Gastroesophageal sphincter (tissue), 4 donors: ENCODE measurements at regions not wholly inside any gene's neighbourhood (a gene's known extent, or its start where the extent isn't known, plus 50 kb on each side); places are given as distances from the start of the nearest gene placed in this dataset.

Experiments
- ATAC-seq: fragments of 150-250 bp; one replicate; pipeline ENCODE4 v1.9.1; 2016; ENCODE audit warnings: mild to moderate bottlenecking, moderate library complexity
- H3K27ac ChIP-seq, 4 donors: fragments of 200-600 bp; sonication (generic) in 3 of 4; 1 replicate in 3 of 4; 2 replicates in 1 of 4; pipeline ENCODE4 v1.5.1; 2016 to 2019
- H3K27me3 ChIP-seq: fragments of 200-600 bp; sonication (generic); one replicate; pipeline ENCODE4 v1.5.1; 2019
- H3K36me3 ChIP-seq, 2 donors: fragments of 200-600 bp; sonication (generic); one replicate each; pipeline ENCODE4 v1.5.1; 2019; ENCODE audit warnings: control low read depth in 1 of 2
- H3K4me1 ChIP-seq, 3 donors: fragments of 200-600 bp; sonication (generic); 1 replicate in 2 of 3; 2 replicates in 1 of 3; pipeline ENCODE4 v1.5.1; 2016 to 2019; ENCODE audit warnings: control low read depth in 2 of 3
- H3K4me3 ChIP-seq, 2 donors: fragments of 200-600 bp; sonication (generic); one replicate each; pipeline ENCODE4 v1.5.1; 2019; ENCODE audit warnings: mild to moderate bottlenecking in 1 of 2, moderate library complexity in 1 of 2
- H3K9me3 ChIP-seq, 3 donors: fragments of 200-600 bp; sonication (generic); one replicate each; pipeline ENCODE4 v1.5.1; 2017 to 2019; ENCODE audit warnings: control low read depth in 2 of 3
- CTCF ChIP-seq, 4 experiments: fragments of 200-600 bp in 2 of 4; fragments of 450-650 bp in 2 of 4; sonication (generic) in 1 of 4; IDR thresholded peaks; one replicate each; pipeline ENCODE4 v1.5.1; 2017 to 2019; ENCODE audit warnings: antibody characterized with exemption in 4 of 4, mild to moderate bottlenecking in 2 of 4, moderate library complexity in 2 of 4
- EP300 ChIP-seq: sonication (generic); formaldehyde crosslinking; IDR thresholded peaks from one replicate; pipeline ENCODE4 v1.6.1; 2017; ENCODE audit warnings: antibody characterized with exemption, mild to moderate bottlenecking
- POLR2A ChIP-seq, 2 donors: fragments of 450-650 bp; IDR thresholded peaks; one replicate each; pipeline ENCODE4 v1.6.1; 2017; ENCODE audit warnings: antibody characterized with exemption in 2 of 2, mild to moderate bottlenecking in 2 of 2, moderate library complexity in 1 of 2
- POLR2AphosphoS5 ChIP-seq: sonication (generic); formaldehyde crosslinking; IDR thresholded peaks from one replicate; pipeline ENCODE4 v1.6.1; 2017; ENCODE audit warnings: antibody characterized with exemption
- WGBS, 2 donors: methylation state at CpG; one replicate each; pipeline ENCODE4 v1.1.5; 2018; ENCODE audit warnings: low coverage in 1 of 2; 5-methylcytosine and 5-hydroxymethylcytosine counted together

- WGBS, 2 donors: 54 to 65% methylated on average over 4 to 6 of the region's 6 CpGs
- no peaks in the 10 kb centered on the region for H3K4me1 ChIP-seq
- TF ChIP-seq EP300 (no peak), POLR2A (IDR thresholded peaks at IDR 0.05) (no peak), POLR2AphosphoS5 (no peak), CTCF (IDR thresholded peaks at IDR 0.05) (no peak)
- H3K27me3 ChIP-seq: no peaks in the 10 kb centered on the region
- no peaks in the 10 kb centered on the region for H3K9me3 ChIP-seq
- no peak overlapping the region for H3K27ac ChIP-seq
- no peaks in the 10 kb centered on the region for H3K36me3 ChIP-seq
- no peak overlapping the region for H3K4me3 ChIP-seq
- ATAC-seq: no peak
These were observed 166.1 kb downstream of the PAWR start for GRCh38 chr12:79524507-79525148.

- Histone ChIP-seq H3K36me3 (no peaks in the 10 kb centered on the region), H3K27ac (no peak overlapping the region), H3K4me3 (no peak overlapping the region), H3K27me3 (no peaks in the 10 kb centered on the region), H3K4me1 (no peaks in the 10 kb centered on the region), H3K9me3 (no peaks in the 10 kb centered on the region)
- TF ChIP-seq POLR2AphosphoS5 (no peak), EP300 (no peak), CTCF (IDR thresholded peaks at IDR 0.05) (no peak)
- WGBS, 2 donors: 80 to 87% methylated on average over 2 of the region's 2 CpGs
- no peak for ATAC-seq
These were observed 167.8 kb downstream of the PAWR start for GRCh38 chr12:79522989-79523386.

- Histone ChIP-seq H3K4me3 (no peak overlapping the region), H3K27ac (no peak overlapping the region), H3K9me3 (no peaks in the 10 kb centered on the region), H3K36me3 (no peaks in the 10 kb centered on the region), H3K4me1 (no peaks in the 10 kb centered on the region), H3K27me3 (no peaks in the 10 kb centered on the region)
- TF ChIP-seq CTCF (IDR thresholded peaks at IDR 0.05) (no peak), POLR2A (IDR thresholded peaks at IDR 0.05) (no peak), EP300 (no peak), POLR2AphosphoS5 (no peak)
- 66 to 69% methylated on average over 9 to 11 of the region's 11 CpGs for WGBS, 2 donors
- ATAC-seq: peak; percentile 16
These were observed 168.3 kb downstream of the PAWR start for GRCh38 chr12:79522257-79522988.

GRCh38 chr12:79521576-79521975 is 169.2 kb downstream of the PAWR start:
- H3K36me3 ChIP-seq: no peaks in the 10 kb centered on the region
- H3K4me1 ChIP-seq: no peaks in the 10 kb centered on the region
- WGBS, 2 donors: 67 to 89% methylated on average over 1 of the region's 1 CpG
- no peak overlapping the region for H3K4me3 ChIP-seq
- H3K9me3 ChIP-seq: no peaks in the 10 kb centered on the region
- H3K27ac ChIP-seq: no peak overlapping the region
- TF ChIP-seq POLR2A (IDR thresholded peaks at IDR 0.05): no peak
- TF ChIP-seq EP300: no peak
- TF ChIP-seq CTCF (IDR thresholded peaks at IDR 0.05): no peak
- no peak for TF ChIP-seq POLR2AphosphoS5
- no peaks in the 10 kb centered on the region for H3K27me3 ChIP-seq
- no peak for ATAC-seq

GRCh38 chr12:79517363-79517762 is 173.4 kb downstream of the PAWR start:
- H3K36me3 ChIP-seq: no peaks in the 10 kb centered on the region
- H3K27me3 ChIP-seq: no peaks in the 10 kb centered on the region
- ATAC-seq: no peak
- H3K27ac ChIP-seq: no peak overlapping the region
- no peaks in the 10 kb centered on the region for H3K9me3 ChIP-seq
- TF ChIP-seq EP300 (no peak), POLR2AphosphoS5 (no peak), POLR2A (IDR thresholded peaks at IDR 0.05) (no peak), CTCF (IDR thresholded peaks at IDR 0.05) (no peak)
- no peak overlapping the region for H3K4me3 ChIP-seq
- H3K4me1 ChIP-seq: no peaks in the 10 kb centered on the region
- 95 to 97% methylated on average over 2 of the region's 2 CpGs for WGBS, 2 donors
